ENCODE measurements at regions not wholly inside any gene's neighbourhood (a gene's known extent, or its start where the extent isn't known, plus 50 kb on each side); places are given as distances from the start of the nearest gene placed in this dataset.

- no TSS peak for BruUV-seq (replicated peaks)
Measured at GRCh38 chr7:26584987-26585665, 279.3 kb downstream of the SKAP2 start.

More at GRCh38 chr7:26584987-26585665, 279.3 kb downstream of the SKAP2 start:
- Histone ChIP-seq H3K4me1 (ENCODE audit: control insufficient read depth in 1 of 2, insufficient read depth in 2 of 2, low read length in 2 of 2) (no peaks in the 10 kb centered on the region), H3K27me3 (ENCODE audit: insufficient read depth, low read length) (peaks cover 9% of the 10 kb centered on the region; the same call in 1 of the 2 replicates), H3K36me3 (ENCODE audit: control insufficient read depth in 1 of 2, insufficient read depth in 2 of 2, low read length in 2 of 2) (no peaks in the 10 kb centered on the region), H3K9ac (ENCODE audit: low read length) (no peak overlapping the region), H2AFZ (ENCODE audit: low read depth, low read length, poor library complexity, severe bottlenecking) (no peak overlapping the region), H3K9me3 (ENCODE audit: control insufficient read depth in 1 of 2, insufficient read depth in 1 of 2, low read depth in 1 of 2, low read length in 2 of 2) (no peaks in the 10 kb centered on the region), H4K20me1 (ENCODE audit: insufficient read depth) (no peaks in the 10 kb centered on the region), H3K4me3 (replicated peaks in 1 of 2; ENCODE audit: low read depth in 1 of 2, low read length in 2 of 2) (no peak overlapping the region), H3K4me2 (ENCODE audit: low read length) (no peak overlapping the region), H3K79me2 (ENCODE audit: insufficient read depth, low read length) (no peaks in the 10 kb centered on the region), H3K27ac (ENCODE audit: low read depth, low read length) (no peak overlapping the region), H3K9me2 (ENCODE audit: insufficient read depth) (no peaks in the 10 kb centered on the region)
- intact Hi-C loops (cut with micrococcal nuclease) = no loop called here
- ChIA-PET POLR2A (no interaction called here), RAD21 (ENCODE audit: low non-redundant PET in 1 of 2, low total read pairs in 2 of 2, uncharacterized antibody in 2 of 2, unreplicated experiment in 2 of 2) (no interaction called here), CTCF (no interaction called here)
- DNase-seq (ENCODE audit: low read depth, low spot score) = no peak
- no peak for TF ChIP-seq CTCF (IDR thresholded peaks at IDR 0.05 in 2 of 3, conservative IDR thresholded peaks at IDR 0.05 in 1 of 3; ENCODE audit: borderline replicate concordance in 1 of 3, insufficient read depth in 1 of 3, low read depth in 2 of 3, low read length in 2 of 3)
- no peak for TF ChIP-seq ATF3 (IDR thresholded peaks at IDR 0.05)
- no peak for TF ChIP-seq MAX (IDR thresholded peaks at IDR 0.05)
- no peak for TF ChIP-seq RAD21 (IDR thresholded peaks at IDR 0.05; ENCODE audit: low read depth)
- no peak for TF ChIP-seq JUND (IDR thresholded peaks at IDR 0.05)
- TF ChIP-seq ZBTB33 (IDR thresholded peaks at IDR 0.05; ENCODE audit: extremely low read depth, insufficient replicate concordance, low read length) = no peak
- no peak for TF ChIP-seq POLR2AphosphoS5 (IDR thresholded peaks at IDR 0.05; ENCODE audit: low read depth, low read length)
- no peak for ATAC-seq
